NCI-H2227 (cell line): ENCODE measurements at regions not wholly inside any gene's neighbourhood (a gene's known extent, or its start where the extent isn't known, plus 50 kb on each side); places are given as distances from the start of the nearest gene placed in this dataset.
"Not testable (repeated sequence)": the region's sequence is repeated elsewhere in the genome, so short reads cannot be mapped to it uniquely, and the experiment has no call there.

Experiments used
- DNase-seq: peaks from one replicate; lab custom pipeline; 2025; ENCODE audit not compliant: unreplicated experiment; lab: John Stamatoyannopoulos, UW

DNA sequence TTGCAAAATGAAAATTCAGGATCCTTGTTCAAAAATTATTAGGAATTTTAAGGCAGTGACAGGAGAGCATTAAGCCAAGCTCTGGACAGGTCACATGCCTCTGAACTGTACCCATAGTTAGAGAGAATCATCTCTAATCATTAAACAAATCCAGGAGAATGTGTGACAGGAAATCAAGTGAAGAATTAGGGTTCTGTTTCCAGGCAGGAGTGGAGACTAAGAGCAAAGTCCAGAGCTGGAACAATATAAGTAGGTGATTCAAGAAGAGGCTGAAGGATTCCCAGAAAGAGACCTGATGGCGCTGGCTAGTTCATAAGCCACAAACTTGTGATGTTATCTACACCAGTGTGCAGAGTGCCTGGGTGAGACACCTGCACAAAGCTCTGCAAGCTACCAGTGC is 104.6 kb upstream of the PRKG2 start:
- no peak for DNase-seq

GRCh38 chr4:81314897-81315470 is 100.0 kb upstream of the PRKG2 start:
- DNase-seq: no peak

- no peak for DNase-seq
Measured at GRCh38 chr4:81314196-81314896, 99.3 kb upstream of the PRKG2 start.

DNA sequence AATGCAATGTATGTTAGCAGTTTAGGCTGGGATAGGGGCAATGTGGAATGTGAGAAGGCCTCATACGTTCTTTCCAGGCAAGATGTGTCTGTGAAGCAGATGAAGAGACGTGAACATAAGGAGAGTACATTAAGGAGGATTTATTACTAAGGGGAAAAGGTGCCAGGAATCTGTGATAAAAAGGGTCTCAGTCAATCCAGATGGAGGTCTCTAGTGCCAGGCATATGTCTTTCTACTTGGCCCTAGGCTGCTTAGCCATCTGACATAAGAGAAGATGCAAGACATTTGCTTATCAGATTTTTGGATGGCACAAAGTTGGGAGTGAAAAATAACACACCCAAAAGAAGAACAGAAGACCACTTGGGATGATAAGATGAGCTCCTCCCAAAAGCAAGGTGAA is 93.0 kb upstream of the PRKG2 start:
- no peak for DNase-seq

DNA sequence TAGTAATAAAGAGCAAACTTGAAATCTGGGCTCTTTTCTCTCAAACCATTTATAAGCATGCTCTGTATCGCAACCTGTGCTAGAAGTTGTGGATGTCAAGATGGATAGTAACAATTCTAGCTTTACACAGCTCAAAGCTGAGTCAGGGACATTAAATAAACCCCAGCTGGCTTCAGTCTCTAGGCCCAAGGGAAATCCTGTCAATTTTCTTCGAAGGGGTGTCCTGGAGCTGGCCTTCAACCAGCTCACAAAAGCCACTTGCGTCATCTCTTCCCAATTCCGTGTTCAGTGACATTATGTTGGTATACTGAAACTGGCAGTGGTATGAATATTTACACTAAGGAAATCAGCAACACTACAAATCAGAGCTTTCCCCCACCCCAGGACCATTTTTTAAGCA is 89.8 kb upstream of the PRKG2 start:
- no peak for DNase-seq

- DNase-seq: not testable (repeated sequence)
Measured at GRCh38 chr4:81300352-81300751, 85.3 kb upstream of the PRKG2 start.

GRCh38 chr4:81290813-81291212 is 75.8 kb upstream of the PRKG2 start:
- DNase-seq: no peak

GRCh38 chr4:81287101-81287500 is 72.1 kb upstream of the PRKG2 start:
- DNase-seq: no peak

DNA sequence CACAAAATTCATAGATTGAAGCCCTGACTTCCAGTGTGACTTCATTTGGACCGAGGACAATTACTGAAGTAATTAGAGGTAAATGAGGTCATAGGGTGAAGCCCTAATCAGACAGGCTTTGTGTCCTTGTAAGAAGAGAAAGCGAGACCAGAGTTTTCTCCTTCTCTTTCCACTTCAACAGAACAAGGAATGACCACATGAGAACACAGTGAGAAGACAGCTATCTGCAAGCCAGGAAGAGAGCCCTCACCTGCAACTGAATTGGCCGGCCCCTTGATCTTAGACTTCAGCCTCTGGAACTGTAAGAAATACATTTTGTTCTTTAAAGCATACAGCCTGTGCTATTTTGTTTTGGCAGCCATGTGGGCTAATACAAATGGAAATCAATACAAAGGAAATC is 67.1 kb upstream of the PRKG2 start:
- DNase-seq: no peak

DNA sequence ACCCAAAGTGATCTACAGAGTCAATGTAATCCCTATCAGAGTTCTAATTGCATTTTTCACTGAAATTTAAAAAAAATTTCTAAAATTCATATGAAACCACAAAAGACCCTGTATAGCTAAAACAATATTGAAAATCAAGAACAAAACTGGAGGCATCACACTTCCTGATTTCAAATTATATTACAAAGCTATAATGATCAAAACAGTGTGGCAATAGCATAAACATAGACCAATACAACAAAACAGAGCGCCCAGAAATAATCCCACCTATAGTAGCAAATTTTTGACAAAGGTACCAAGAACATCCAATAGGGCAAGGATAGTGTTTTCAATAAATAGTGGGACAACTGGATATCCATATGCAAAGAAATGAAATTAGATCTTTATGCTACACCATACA is 59.4 kb upstream of the PRKG2 start:
- no peak for DNase-seq

DNA sequence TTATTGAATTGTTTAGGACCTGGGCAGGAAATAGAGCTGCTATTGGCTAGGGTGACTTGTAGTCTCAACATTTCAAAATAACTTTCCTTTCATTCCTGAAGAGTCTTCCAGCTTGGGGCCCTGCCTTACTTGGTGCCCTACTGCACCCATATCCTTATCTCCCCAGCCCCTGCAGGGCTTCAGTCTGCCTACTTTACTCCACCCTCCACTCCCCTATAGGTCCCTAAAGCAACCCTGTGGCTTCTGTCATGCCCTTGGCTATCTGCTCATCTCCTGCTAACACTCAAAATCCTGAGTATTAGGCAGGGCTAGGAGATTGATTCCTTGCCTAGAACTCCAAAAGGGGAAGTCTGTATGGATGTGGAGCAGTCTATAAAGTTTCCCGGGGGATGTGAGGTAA is 57.6 kb upstream of the PRKG2 start:
- no peak for DNase-seq
